ENCODE measurements at regions not wholly inside any gene's neighbourhood (a gene's known extent, or its start where the extent isn't known, plus 50 kb on each side); places are given as distances from the start of the nearest gene placed in this dataset.

DNA sequence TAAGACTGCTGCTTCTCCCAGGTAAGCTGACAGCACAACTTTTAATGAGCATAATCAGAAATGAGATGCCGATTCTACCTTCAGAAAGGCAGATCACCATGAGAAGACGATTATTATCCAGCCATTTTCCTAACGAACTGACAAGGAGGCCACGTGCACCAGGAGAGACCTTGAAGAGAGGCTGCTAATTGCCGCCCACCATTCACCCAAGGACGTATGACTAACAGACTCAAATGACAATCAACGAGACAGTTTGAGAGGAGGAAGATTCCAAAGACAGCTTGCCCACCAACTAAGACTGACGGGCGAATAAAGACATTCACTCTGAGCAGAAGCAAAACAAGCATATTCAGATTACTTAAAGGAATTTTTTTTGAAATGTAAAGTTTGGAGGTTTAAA is 301.9 kb upstream of the TAC1 start:
- POLR2A ChIA-PET (ENCODE audit: partially characterized antibody): no interaction called here
- no peaks in the 10 kb centered on the region for H3K79me1 ChIP-seq (ENCODE audit: low read depth, low read length)
- no peak overlapping the region for H2BK120ac ChIP-seq (replicated peaks; ENCODE audit: low read depth, low read length)
- no peak overlapping the region for H2BK12ac ChIP-seq (ENCODE audit: low read depth, low read length)
- no peaks in the 10 kb centered on the region for H3K36me3 ChIP-seq (ENCODE audit: control insufficient read depth in 2 of 4, insufficient read depth in 4 of 4, low read length in 3 of 4)
- H4K5ac ChIP-seq (ENCODE audit: insufficient read length, low read depth, low read length): no peak overlapping the region
- H4K91ac ChIP-seq (replicated peaks; ENCODE audit: insufficient read length, low read length): no peak overlapping the region
- CTCF ChIA-PET (ENCODE audit: partially characterized antibody): interaction anchor here (0.6 to 1.2 kb wide), 2 partner anchors 12 to 13 kb away, joined by 4 to 7 read pairs; no protein-coding TSS in a partner anchor
- no peak for FAIRE-seq
- no peaks in the 10 kb centered on the region for H3K9me3 ChIP-seq (ENCODE audit: insufficient read depth in 2 of 2, low read depth in 1 of 2, low read length in 1 of 2)
- H2AFZ ChIP-seq (ENCODE audit: low read length): peak overlapping the region; percentile 72; the same call in 1 of the 2 replicates
- H3K56ac ChIP-seq (replicated peaks; ENCODE audit: insufficient read length, low read depth, low read length): no peak overlapping the region
- no peak overlapping the region for H3K14ac ChIP-seq (ENCODE audit: insufficient read length)
- H2BK20ac ChIP-seq (ENCODE audit: low read length): no peak overlapping the region
- no peak overlapping the region for H2AK5ac ChIP-seq (ENCODE audit: low read depth, low read length)
- H3K27ac ChIP-seq (ENCODE audit: low read depth, low read length): no peak overlapping the region
- WGBS, 2 experiments (ENCODE audit: extremely low coverage in 1 of 2, insufficient coverage in 1 of 2, insufficient read length in 1 of 2, insufficient replicate concordance in 2 of 2, low coverage in 1 of 2, low lambda C conversion rate in 2 of 2, missing lambda C conversion rate in 1 of 2): 82% methylated on average over 9 of the region's 9 CpGs; no CpG with 5 or more reads in 1 of the 2 experiments
- no peak overlapping the region for H2BK15ac ChIP-seq (ENCODE audit: low read length)
- H3K18ac ChIP-seq (ENCODE audit: extremely low read depth, low read length): no peak overlapping the region
- H3K23ac ChIP-seq (ENCODE audit: insufficient read length): no peak overlapping the region
- H3K4me2 ChIP-seq (ENCODE audit: insufficient read depth in 1 of 2, low read depth in 2 of 2, low read length in 2 of 2): no peak overlapping the region
- no peak overlapping the region for H4K8ac ChIP-seq (ENCODE audit: extremely low read depth, insufficient read depth, low read length)
- no peak overlapping the region for H3K4ac ChIP-seq (replicated peaks; ENCODE audit: insufficient read length, low read depth, low read length)
- no peak overlapping the region; a peak in 1 of 8 replicates for H3K4me3 ChIP-seq (ENCODE audit: extremely low read depth in 1 of 4, insufficient read depth in 2 of 4, low read depth in 3 of 4, low read length in 4 of 4)
- no peak for DNase-seq (ENCODE audit: low read depth in 1 of 2, low spot score in 2 of 2)
- no peaks in the 10 kb centered on the region for H4K20me1 ChIP-seq (replicated peaks in 1 of 2; ENCODE audit: control insufficient read depth in 1 of 2, insufficient read depth in 2 of 2, low read length in 2 of 2)
- H3K27me3 ChIP-seq (replicated peaks in 1 of 4; ENCODE audit: control insufficient read depth in 3 of 4, extremely low read depth in 1 of 4, insufficient read depth in 3 of 4, low read length in 3 of 4): no peaks in the 10 kb centered on the region
- no peak overlapping the region for H2BK5ac ChIP-seq (ENCODE audit: low read depth, low read length)
- H3K4me1 ChIP-seq (replicated peaks in 1 of 4; ENCODE audit: control insufficient read depth in 3 of 4, insufficient read depth in 4 of 4, low read length in 3 of 4): peaks cover 0 to 3% (median 0%) of the 10 kb centered on the region in 4 experiments; a peak in 1 of 7 replicates
- H3K23me2 ChIP-seq (ENCODE audit: low read depth, low read length): no peaks in the 10 kb centered on the region
- no peak overlapping the region for H3K9ac ChIP-seq (replicated peaks in 1 of 4; ENCODE audit: extremely low read depth in 1 of 4, low read depth in 3 of 4, low read length in 3 of 4)
- H3K79me2 ChIP-seq (ENCODE audit: control insufficient read depth in 1 of 2, insufficient read depth in 2 of 2, low read length in 2 of 2): no peaks in the 10 kb centered on the region
- TF ChIP-seq JUN (IDR thresholded peaks at IDR 0.05; ENCODE audit: low read depth, low read length) (no peak), GTF2F1 (IDR thresholded peaks at IDR 0.05; ENCODE audit: borderline replicate concordance, low read depth, low read length) (no peak), NANOG (IDR thresholded peaks at IDR 0.05; ENCODE audit: insufficient read depth, low read depth, low read length, poor library complexity, severe bottlenecking) (no peak), SP2 (IDR thresholded peaks at IDR 0.05; ENCODE audit: low read length) (no peak)
- TF ChIP-seq, protein P1, sequence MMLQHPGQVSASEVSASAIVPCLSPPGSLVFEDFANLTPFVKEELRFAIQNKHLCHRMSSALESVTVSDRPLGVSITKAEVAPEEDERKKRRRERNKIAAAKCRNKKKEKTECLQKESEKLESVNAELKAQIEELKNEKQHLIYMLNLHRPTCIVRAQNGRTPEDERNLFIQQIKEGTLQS (IDR thresholded peaks at IDR 0.05; ENCODE audit: insufficient read depth, low read depth, low read length): no peak
- TF ChIP-seq, protein P2, sequence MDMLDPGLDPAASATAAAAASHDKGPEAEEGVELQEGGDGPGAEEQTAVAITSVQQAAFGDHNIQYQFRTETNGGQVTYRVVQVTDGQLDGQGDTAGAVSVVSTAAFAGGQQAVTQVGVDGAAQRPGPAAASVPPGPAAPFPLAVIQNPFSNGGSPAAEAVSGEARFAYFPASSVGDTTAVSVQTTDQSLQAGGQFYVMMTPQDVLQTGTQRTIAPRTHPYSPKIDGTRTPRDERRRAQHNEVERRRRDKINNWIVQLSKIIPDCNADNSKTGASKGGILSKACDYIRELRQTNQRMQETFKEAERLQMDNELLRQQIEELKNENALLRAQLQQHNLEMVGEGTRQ (IDR thresholded peaks at IDR 0.05; ENCODE audit: low read length): no peak
